ENCODE measurements at regions not wholly inside any gene's neighbourhood (a gene's known extent, or its start where the extent isn't known, plus 50 kb on each side); places are given as distances from the start of the nearest gene placed in this dataset.

DNA sequence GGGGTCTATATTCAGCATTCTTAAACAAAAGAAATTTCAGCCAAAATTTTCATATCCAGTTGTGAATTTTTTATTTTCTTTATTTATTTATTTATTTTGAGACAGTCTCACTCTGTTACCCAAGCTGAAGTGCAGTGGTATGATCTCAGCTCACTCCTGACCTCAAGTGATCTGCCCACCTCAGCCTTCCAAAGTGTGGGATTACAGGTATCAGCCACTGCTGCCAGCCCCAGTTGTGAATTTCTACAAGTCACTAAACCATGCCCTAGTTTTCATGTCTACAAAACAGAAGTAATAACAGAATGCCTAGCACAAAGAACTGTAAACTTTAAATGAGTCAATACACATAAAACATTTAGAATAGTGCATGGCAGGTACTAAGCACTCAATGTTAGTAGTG is 254.2 kb downstream of the C12orf50 start:
- TF ChIP-seq YY1 (IDR thresholded peaks at IDR 0.05; ENCODE audit: insufficient read depth, insufficient read length) (no peak), SUZ12 (IDR thresholded peaks at IDR 0.05; ENCODE audit: extremely low read depth, insufficient read depth, insufficient read length) (no peak), ZNF274 (IDR thresholded peaks at IDR 0.05; ENCODE audit: low read depth, low read length) (no peak)
